Fibroblast of pulmonary artery (primary cell): ENCODE measurements at regions not wholly inside any gene's neighbourhood (a gene's known extent, or its start where the extent isn't known, plus 50 kb on each side); places are given as distances from the start of the nearest gene placed in this dataset.

Experiments
- DNase-seq: peaks from one replicate; pipeline ENCODE4 v3.0.0-alpha.2; 2010; ENCODE audit warnings: low read depth
- H3K4me3 ChIP-seq: replicated peaks from 2 replicates; pipeline ENCODE4 v1.5.1; 2011; ENCODE audit warnings: low read depth, mild to moderate bottlenecking, control low read depth, low read length, moderate library complexity
- CTCF ChIP-seq: IDR thresholded peaks from 2 replicates; pipeline ENCODE4 v1.5.1; 2011; ENCODE audit warnings: mild to moderate bottlenecking, control low read depth, low read length, inconsistent platforms; ENCODE audit errors: missing control alignments

- TF ChIP-seq CTCF, result no peak
Observed at GRCh38 chr5:13027874-13028273, 916.6 kb downstream of the DNAH5 start.

GRCh38 chr5:13019729-13020128 lies 924.8 kb downstream of the DNAH5 start:
- DNase-seq, result no peak
- TF ChIP-seq CTCF, result no peak
- H3K4me3 ChIP-seq, result no peak overlapping the region

More at GRCh38 chr5:13027874-13028273, 916.6 kb downstream of the DNAH5 start:
- H3K4me3 ChIP-seq, result no peak overlapping the region
- no peak for DNase-seq

GRCh38 chr5:13003457-13003856 lies 941.0 kb downstream of the DNAH5 start:
- TF ChIP-seq CTCF, result no peak

GRCh38 chr5:12999667-13000066 lies 944.8 kb downstream of the DNAH5 start:
- DNase-seq, result no peak
- no peak for TF ChIP-seq CTCF
- no peak overlapping the region for H3K4me3 ChIP-seq

More at GRCh38 chr5:13003457-13003856, 941.0 kb downstream of the DNAH5 start:
- no peak for DNase-seq
- no peak overlapping the region for H3K4me3 ChIP-seq

- no peak for DNase-seq
- no peak overlapping the region for H3K4me3 ChIP-seq
- no peak for TF ChIP-seq CTCF
Observed at GRCh38 chr5:12985142-12985541, 959.3 kb downstream of the DNAH5 start.

- no peak overlapping the region for H3K4me3 ChIP-seq
- no peak for DNase-seq
- TF ChIP-seq CTCF, result no peak
Observed at GRCh38 chr5:12974856-12975255, 969.6 kb downstream of the DNAH5 start.

GRCh38 chr5:12965804-12966203 lies 978.7 kb downstream of the DNAH5 start:
- no peak for DNase-seq
- H3K4me3 ChIP-seq, result no peak overlapping the region
- TF ChIP-seq CTCF, result no peak
